Psoas muscle (tissue), 7 donors: ENCODE measurements at regions not wholly inside any gene's neighbourhood (a gene's known extent, or its start where the extent isn't known, plus 50 kb on each side); places are given as distances from the start of the nearest gene placed in this dataset.

Source experiments
- ATAC-seq, 4 donors: fragments of 200-7000 bp; cut with Tn5 transposase; one replicate each; pipeline ENCODE4 v1.9.1; 2020; ENCODE audit warnings: moderate library complexity in 3 of 4, mild to moderate bottlenecking in 2 of 4
- DNase-seq, 2 donors: peaks; one replicate each; pipeline ENCODE4 v3.0.0-alpha.2; 2020
- H3K27ac ChIP-seq: fragments of 200-600 bp; one replicate; pipeline ENCODE4 v1.8.0; 2022
- H3K27me3 ChIP-seq, 3 donors: fragments of 200-600 bp in 1 of 3; one replicate each; pipeline versions ENCODE4 v1.6.1 to v1.8.0; 2013 to 2022; ENCODE audit warnings: low read length in 2 of 3, mild to moderate bottlenecking in 2 of 3, moderate library complexity in 1 of 3; ENCODE audit not compliant: insufficient read depth in 3 of 3
- H3K36me3 ChIP-seq, 2 donors: fragments of 200-600 bp in 1 of 2; one replicate each; pipeline versions ENCODE4 v1.6.1 to v1.8.0; 2013 to 2022; ENCODE audit warnings: low read depth in 1 of 2, mild to moderate bottlenecking in 1 of 2, moderate library complexity in 1 of 2; ENCODE audit not compliant: insufficient read depth in 1 of 2
- H3K4me1 ChIP-seq: fragments of 200-600 bp; one replicate; pipeline ENCODE4 v1.8.0; 2022
- H3K4me3 ChIP-seq: fragments of 200-600 bp; one replicate; pipeline ENCODE4 v1.8.0; 2022; ENCODE audit warnings: mild to moderate bottlenecking
- H3K9me3 ChIP-seq: fragments of 200-600 bp; one replicate; pipeline ENCODE4 v1.8.0; 2022
- WGBS, 3 donors: extraction: QIAGEN DNeasy Blood & Tissue Kit; methylation state at CpG; one replicate each; pipeline versions ENCODE4 v1.1.6 to v1.1.7; 2013; 5-methylcytosine and 5-hydroxymethylcytosine counted together
- intact Hi-C, 2 donors: fragments of 100-400 bp; cut with DNase I; formaldehyde crosslinking; loops; one replicate each; pipeline versions ENCODE4 v1.11.0 to v1.14.2; 2022
- TF ChIP-seq, protein P1 (sequence below): fragments of 200-600 bp; IDR thresholded peaks from one replicate; pipeline ENCODE4 v1.8.0; 2022; ENCODE audit warnings: antibody characterized with exemption
- donor health status: healthy with polysubstance abuse.
- donor health status: DM: no; HTN: no; CAD: no; lungs with moderate emphysema.
- donor health status: Bipolar disorder and iron deficiency.
- donor health status: healthy.
- donor health status: DM: yes; HTN: yes; CAD: no.
- donor health status: DM: no; HTN: no; CAD: no.
- donor health status: DM: yes; HTN: yes; CAD: no.

GRCh38 chr2:4942441-4942840 is 749.7 kb upstream of the SOX11 start:
- intact Hi-C loops: no loop called here
- H3K4me3 ChIP-seq: no peak overlapping the region
- TF ChIP-seq, protein P1, sequence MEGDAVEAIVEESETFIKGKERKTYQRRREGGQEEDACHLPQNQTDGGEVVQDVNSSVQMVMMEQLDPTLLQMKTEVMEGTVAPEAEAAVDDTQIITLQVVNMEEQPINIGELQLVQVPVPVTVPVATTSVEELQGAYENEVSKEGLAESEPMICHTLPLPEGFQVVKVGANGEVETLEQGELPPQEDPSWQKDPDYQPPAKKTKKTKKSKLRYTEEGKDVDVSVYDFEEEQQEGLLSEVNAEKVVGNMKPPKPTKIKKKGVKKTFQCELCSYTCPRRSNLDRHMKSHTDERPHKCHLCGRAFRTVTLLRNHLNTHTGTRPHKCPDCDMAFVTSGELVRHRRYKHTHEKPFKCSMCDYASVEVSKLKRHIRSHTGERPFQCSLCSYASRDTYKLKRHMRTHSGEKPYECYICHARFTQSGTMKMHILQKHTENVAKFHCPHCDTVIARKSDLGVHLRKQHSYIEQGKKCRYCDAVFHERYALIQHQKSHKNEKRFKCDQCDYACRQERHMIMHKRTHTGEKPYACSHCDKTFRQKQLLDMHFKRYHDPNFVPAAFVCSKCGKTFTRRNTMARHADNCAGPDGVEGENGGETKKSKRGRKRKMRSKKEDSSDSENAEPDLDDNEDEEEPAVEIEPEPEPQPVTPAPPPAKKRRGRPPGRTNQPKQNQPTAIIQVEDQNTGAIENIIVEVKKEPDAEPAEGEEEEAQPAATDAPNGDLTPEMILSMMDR: no peak
- no peak for ATAC-seq
- no peaks in the 10 kb centered on the region for H3K4me1 ChIP-seq
- H3K27me3 ChIP-seq: no peaks in the 10 kb centered on the region
- H3K36me3 ChIP-seq: no peaks in the 10 kb centered on the region
- 66 to 68% (median 67%) methylated on average over 4 of the region's 4 CpGs for WGBS, 3 donors
- no peak for DNase-seq
- no peaks in the 10 kb centered on the region for H3K9me3 ChIP-seq
- H3K27ac ChIP-seq: no peak overlapping the region

- intact Hi-C loops: no loop called here
- Histone ChIP-seq H3K27me3 (no peaks in the 10 kb centered on the region), H3K27ac (no peak overlapping the region), H3K4me3 (no peak overlapping the region), H3K4me1 (no peaks in the 10 kb centered on the region), H3K9me3 (no peaks in the 10 kb centered on the region), H3K36me3 (no peaks in the 10 kb centered on the region)
- ATAC-seq (no peak), DNase-seq (no peak)
- 39 to 55% (median 47%) methylated on average over 2 of the region's 2 CpGs for WGBS, 3 donors
- TF ChIP-seq, protein P1: no peak
These were observed 744.3 kb upstream of the SOX11 start for GRCh38 chr2:4947911-4948310.

GRCh38 chr2:4951368-4951767 is 740.8 kb upstream of the SOX11 start:
- WGBS, 3 donors: 94 to 96% (median 94%) methylated on average over 4 of the region's 4 CpGs
- ATAC-seq: no peak
- H3K36me3 ChIP-seq: no peaks in the 10 kb centered on the region
- no peak for DNase-seq
- H3K9me3 ChIP-seq: no peaks in the 10 kb centered on the region
- no peak overlapping the region for H3K27ac ChIP-seq
- H3K4me1 ChIP-seq: no peaks in the 10 kb centered on the region
- TF ChIP-seq, protein P1: no peak
- no peaks in the 10 kb centered on the region for H3K27me3 ChIP-seq
- no peak overlapping the region for H3K4me3 ChIP-seq
- intact Hi-C loops: no loop called here

GRCh38 chr2:4959219-4959618 is 733.0 kb upstream of the SOX11 start:
- WGBS, 3 donors: 81 to 100% (median 93%) methylated on average over 1 of the region's 1 CpG

GRCh38 chr2:4962419-4962818 is 729.8 kb upstream of the SOX11 start:
- intact Hi-C loops: no loop called here
- ATAC-seq (no peak), DNase-seq (no peak)
- H3K27ac ChIP-seq: no peak overlapping the region
- H3K36me3 ChIP-seq: no peaks in the 10 kb centered on the region
- 61 to 77% (median 63%) methylated on average over 3 of the region's 3 CpGs for WGBS, 3 donors
- H3K9me3 ChIP-seq: no peaks in the 10 kb centered on the region
- H3K4me3 ChIP-seq: no peak overlapping the region
- TF ChIP-seq, protein P1: no peak
- H3K4me1 ChIP-seq: no peaks in the 10 kb centered on the region
- no peaks in the 10 kb centered on the region for H3K27me3 ChIP-seq

More at GRCh38 chr2:4959219-4959618, 733.0 kb upstream of the SOX11 start:
- H3K4me3 ChIP-seq: no peak overlapping the region
- intact Hi-C loops: no loop called here
- no peaks in the 10 kb centered on the region for H3K36me3 ChIP-seq
- no peaks in the 10 kb centered on the region for H3K9me3 ChIP-seq
- ATAC-seq (no peak), DNase-seq (no peak)
- TF ChIP-seq, protein P1: no peak
- H3K27me3 ChIP-seq: no peaks in the 10 kb centered on the region
- no peak overlapping the region for H3K27ac ChIP-seq
- H3K4me1 ChIP-seq: no peaks in the 10 kb centered on the region
